ENCODE measurements at regions not wholly inside any gene's neighbourhood (a gene's known extent, or its start where the extent isn't known, plus 50 kb on each side); places are given as distances from the start of the nearest gene placed in this dataset.
"Not testable (repeated sequence)": the region's sequence is repeated elsewhere in the genome, so short reads cannot be mapped to it uniquely, and the experiment has no call there.

DNA sequence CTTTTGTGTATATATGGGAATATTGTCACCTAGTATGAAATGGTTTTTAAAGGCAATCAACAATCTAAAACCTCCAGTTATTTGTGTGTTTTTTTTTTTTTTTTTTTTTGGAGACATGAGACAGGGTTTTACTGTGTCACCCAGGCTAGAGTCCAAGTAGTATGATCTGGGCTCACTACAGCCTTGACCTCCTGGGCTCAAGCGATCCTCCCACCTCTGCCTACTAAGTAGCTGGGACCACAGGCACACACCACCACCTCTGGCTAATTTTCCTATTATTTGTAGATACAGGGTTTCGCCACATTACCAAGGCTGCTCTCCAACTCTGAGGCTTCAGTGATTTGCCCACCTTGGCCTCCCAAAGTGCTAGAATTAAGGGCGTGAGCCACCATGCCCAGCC is 349.9 kb downstream of the UTRN start:
- DNase-seq (no peak), FAIRE-seq (no peak), ATAC-seq (no peak)
- intact Hi-C loops (cut with DNase I), result no loop called here
- H3K36me3 ChIP-seq, result no peaks in the 10 kb centered on the region
- no peak overlapping the region for H3K4me3 ChIP-seq
- H3K27me3 ChIP-seq, result no peaks in the 10 kb centered on the region
- H3K4me1 ChIP-seq, result peaks cover 0 to 13% (median 8%) of the 10 kb centered on the region in 3 donors
- TF ChIP-seq CTCF (IDR thresholded peaks at IDR 0.05), result no peak
- 92 to 94% methylated on average over 3 of the region's 3 CpGs for WGBS, 2 donors
- no peak overlapping the region for H3K27ac ChIP-seq
- no peaks in the 10 kb centered on the region for H3K9me3 ChIP-seq

- peaks cover 0 to 13% (median 8%) of the 10 kb centered on the region in 3 donors for H3K4me1 ChIP-seq
- H3K9me3 ChIP-seq; DNase-seq; H3K36me3 ChIP-seq; H3K27ac ChIP-seq; H3K27me3 ChIP-seq; FAIRE-seq; ATAC-seq; H3K4me3 ChIP-seq; intact Hi-C loops (cut with DNase I): not testable (repeated sequence)
- 97 to 99% methylated on average over 3 of the region's 3 CpGs for WGBS, 2 donors
These were observed 350.9 kb downstream of the UTRN start for GRCh38 chr6:144636025-144636424.

DNA sequence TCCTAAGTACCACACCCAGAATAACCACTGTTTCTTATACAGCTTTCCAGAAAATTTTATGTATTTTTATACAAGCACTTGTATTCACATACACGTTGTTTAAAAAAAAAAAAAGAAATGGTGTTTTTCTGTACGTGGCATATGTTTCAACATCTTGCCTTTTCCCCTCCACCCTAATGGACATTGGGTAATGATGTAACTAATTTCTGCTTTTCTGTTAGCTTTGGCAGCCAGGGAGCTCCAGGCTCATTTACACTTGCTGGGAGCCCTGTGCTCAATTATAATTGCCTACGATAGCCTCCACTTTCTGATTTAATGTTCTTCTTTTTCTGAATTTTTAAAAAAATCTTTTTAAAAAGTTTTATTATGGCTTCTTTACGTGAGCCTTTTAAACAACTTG is 352.4 kb downstream of the UTRN start:
- no peak overlapping the region for H3K27ac ChIP-seq
- no peaks in the 10 kb centered on the region for H3K9me3 ChIP-seq
- no peaks in the 10 kb centered on the region for H3K27me3 ChIP-seq
- intact Hi-C loops (cut with DNase I), result no loop called here
- DNase-seq, result no peak
- WGBS, 2 donors, result 79 to 82% methylated on average over 4 of the region's 4 CpGs
- peak in 2 of 4 donors; percentile 65 to 79 for ATAC-seq
- TF ChIP-seq CTCF (IDR thresholded peaks at IDR 0.05), result no peak
- H3K4me1 ChIP-seq, result peaks cover 0 to 13% (median 8%) of the 10 kb centered on the region in 3 donors
- FAIRE-seq, result no peak
- no peak overlapping the region for H3K4me3 ChIP-seq
- H3K36me3 ChIP-seq, result no peaks in the 10 kb centered on the region

GRCh38 chr6:144639654-144640053 is 354.5 kb downstream of the UTRN start:
- ATAC-seq (no peak), DNase-seq (no peak), FAIRE-seq (no peak)
- H3K9me3 ChIP-seq, result no peaks in the 10 kb centered on the region
- peaks cover 0 to 14% (median 8%) of the 10 kb centered on the region in 3 donors for H3K4me1 ChIP-seq
- H3K36me3 ChIP-seq, result no peaks in the 10 kb centered on the region
- TF ChIP-seq CTCF (IDR thresholded peaks at IDR 0.05), result no peak
- no peaks in the 10 kb centered on the region for H3K27me3 ChIP-seq
- WGBS, 2 donors, result 89% methylated on average over 1 of the region's 1 CpG
- H3K4me3 ChIP-seq, result no peak overlapping the region
- H3K27ac ChIP-seq, result no peak overlapping the region
- intact Hi-C loops (cut with DNase I), result no loop called here

- DNase-seq, result no peak
- Histone ChIP-seq H3K9me3 (no peaks in the 10 kb centered on the region), H3K27ac (no peak overlapping the region), H3K27me3 (no peaks in the 10 kb centered on the region), H3K36me3 (no peaks in the 10 kb centered on the region), H3K4me3 (no peak overlapping the region), H3K4me1 (peaks cover 0 to 26% (median 20%) of the 10 kb centered on the region in 3 donors)
- 87 to 95% methylated on average over 1 of the region's 1 CpG for WGBS, 2 donors
- no peak for TF ChIP-seq CTCF (IDR thresholded peaks at IDR 0.05)
- intact Hi-C loops (cut with DNase I), result no loop called here
- no peak for FAIRE-seq
- ATAC-seq, result no peak
These were observed 356.2 kb downstream of the UTRN start for GRCh38 chr6:144641286-144641685.
